ENCODE measurements at regions not wholly inside any gene's neighbourhood (a gene's known extent, or its start where the extent isn't known, plus 50 kb on each side); places are given as distances from the start of the nearest gene placed in this dataset.

GRCh38 chr1:53385276-53386225 lies 57.7 kb upstream of the LRP8 start:
- TF ChIP-seq CTCF (IDR thresholded peaks at IDR 0.05; ENCODE audit: extremely low read depth, low read depth, low read length), result no peak
- H3K9me3 ChIP-seq (ENCODE audit: low read depth, low read length), result no peaks in the 10 kb centered on the region
- no peaks in the 10 kb centered on the region for H3K79me2 ChIP-seq (ENCODE audit: insufficient read depth, low read length)
- H3K4me1 ChIP-seq (ENCODE audit: insufficient read depth, low read length), result peaks cover 3% of the 10 kb centered on the region
- H3K4me3 ChIP-seq (ENCODE audit: insufficient read depth, low read length), result no peak overlapping the region
- no peak overlapping the region for H2AFZ ChIP-seq (ENCODE audit: low read length)
- H3K27ac ChIP-seq (ENCODE audit: low read depth, low read length), result no peak overlapping the region
- H3K36me3 ChIP-seq (ENCODE audit: insufficient read depth, low read length), result no peaks in the 10 kb centered on the region
- no peaks in the 10 kb centered on the region for H4K20me1 ChIP-seq (ENCODE audit: insufficient read depth, low read length)
- no peak for DNase-seq (ENCODE audit: insufficient read length, low spot score, missing footprints)
- H3K27me3 ChIP-seq (ENCODE audit: insufficient read depth, low read length), result peaks cover 22% of the 10 kb centered on the region
- no peak overlapping the region for H3K4me2 ChIP-seq (ENCODE audit: insufficient read depth, low read length)

GRCh38 chr1:53388963-53389362 lies 61.1 kb upstream of the LRP8 start:
- no peak overlapping the region for H3K4me2 ChIP-seq (ENCODE audit: insufficient read depth, low read length)
- DNase-seq (ENCODE audit: insufficient read length, low spot score, missing footprints), result no peak
- TF ChIP-seq CTCF (IDR thresholded peaks at IDR 0.05; ENCODE audit: extremely low read depth, low read depth, low read length), result no peak
- no peaks in the 10 kb centered on the region for H3K79me2 ChIP-seq (ENCODE audit: insufficient read depth, low read length)
- no peaks in the 10 kb centered on the region for H3K4me1 ChIP-seq (ENCODE audit: insufficient read depth, low read length)
- no peaks in the 10 kb centered on the region for H3K36me3 ChIP-seq (ENCODE audit: insufficient read depth, low read length)
- no peak overlapping the region for H3K4me3 ChIP-seq (ENCODE audit: insufficient read depth, low read length)
- H2AFZ ChIP-seq (ENCODE audit: low read length), result no peak overlapping the region
- no peaks in the 10 kb centered on the region for H3K9me3 ChIP-seq (ENCODE audit: low read depth, low read length)
- peaks cover 17% of the 10 kb centered on the region for H3K27me3 ChIP-seq (ENCODE audit: insufficient read depth, low read length)
- no peak overlapping the region for H3K27ac ChIP-seq (ENCODE audit: low read depth, low read length)
- no peaks in the 10 kb centered on the region for H4K20me1 ChIP-seq (ENCODE audit: insufficient read depth, low read length)

- Histone ChIP-seq H3K9me3 (ENCODE audit: low read depth, low read length) (no peaks in the 10 kb centered on the region), H3K27me3 (ENCODE audit: insufficient read depth, low read length) (peaks cover 12% of the 10 kb centered on the region), H3K4me1 (ENCODE audit: insufficient read depth, low read length) (no peaks in the 10 kb centered on the region), H2AFZ (ENCODE audit: low read length) (no peak overlapping the region), H3K27ac (ENCODE audit: low read depth, low read length) (no peak overlapping the region), H4K20me1 (ENCODE audit: insufficient read depth, low read length) (no peaks in the 10 kb centered on the region), H3K4me3 (ENCODE audit: insufficient read depth, low read length) (no peak overlapping the region), H3K79me2 (ENCODE audit: insufficient read depth, low read length) (no peaks in the 10 kb centered on the region), H3K36me3 (ENCODE audit: insufficient read depth, low read length) (no peaks in the 10 kb centered on the region), H3K4me2 (ENCODE audit: insufficient read depth, low read length) (no peak overlapping the region)
- no peak for DNase-seq (ENCODE audit: insufficient read length, low spot score, missing footprints)
- no peak for TF ChIP-seq CTCF (IDR thresholded peaks at IDR 0.05; ENCODE audit: extremely low read depth, low read depth, low read length)
These were observed 62.4 kb upstream of the LRP8 start for GRCh38 chr1:53390261-53390660.

GRCh38 chr1:53390736-53391135 lies 62.9 kb upstream of the LRP8 start:
- DNase-seq (ENCODE audit: insufficient read length, low spot score, missing footprints), result no peak
- H4K20me1 ChIP-seq (ENCODE audit: insufficient read depth, low read length), result no peaks in the 10 kb centered on the region
- H3K27ac ChIP-seq (ENCODE audit: low read depth, low read length), result no peak overlapping the region
- peaks cover 12% of the 10 kb centered on the region for H3K27me3 ChIP-seq (ENCODE audit: insufficient read depth, low read length)
- no peak overlapping the region for H3K4me2 ChIP-seq (ENCODE audit: insufficient read depth, low read length)
- no peaks in the 10 kb centered on the region for H3K9me3 ChIP-seq (ENCODE audit: low read depth, low read length)
- H3K79me2 ChIP-seq (ENCODE audit: insufficient read depth, low read length), result no peaks in the 10 kb centered on the region
- H3K4me1 ChIP-seq (ENCODE audit: insufficient read depth, low read length), result no peaks in the 10 kb centered on the region
- no peak overlapping the region for H3K4me3 ChIP-seq (ENCODE audit: insufficient read depth, low read length)
- no peak for TF ChIP-seq CTCF (IDR thresholded peaks at IDR 0.05; ENCODE audit: extremely low read depth, low read depth, low read length)
- no peak overlapping the region for H2AFZ ChIP-seq (ENCODE audit: low read length)
- no peaks in the 10 kb centered on the region for H3K36me3 ChIP-seq (ENCODE audit: insufficient read depth, low read length)
